Right lobe of liver (tissue), 4 donors: ENCODE measurements at regions not wholly inside any gene's neighbourhood (a gene's known extent, or its start where the extent isn't known, plus 50 kb on each side); places are given as distances from the start of the nearest gene placed in this dataset.
"Not testable (repeated sequence)": the region's sequence is repeated elsewhere in the genome, so short reads cannot be mapped to it uniquely, and the experiment has no call there.

ENCODE experiments used
- CTCF ChIP-seq, 4 donors: fragments of 200-600 bp in 3 of 4; fragments of 450-650 bp in 1 of 4; IDR thresholded peaks; one replicate each; pipeline versions ENCODE4 v1.5.1 to v1.8.0; 2016 to 2022; ENCODE audit warnings: antibody characterized with exemption in 4 of 4, mild to moderate bottlenecking in 2 of 4
- POLR2A ChIP-seq: fragments of 450-650 bp; IDR thresholded peaks from one replicate; pipeline ENCODE4 v1.6.1; 2017; ENCODE audit warnings: antibody characterized with exemption, mild to moderate bottlenecking
- donor health status: DM: no; HTN: no; CAD: no.
- donor health status: DM: no; HTN: no; CAD: no.
- donor health status: DM: no; HTN: yes; CAD: no.

- not testable (repeated sequence) for TF ChIP-seq CTCF (IDR thresholded peaks at IDR 0.05); POLR2A
These were observed 147.2 kb upstream of the POTEB2 start for GRCh38 chr15:21013308-21013707.
